ENCODE measurements at regions not wholly inside any gene's neighbourhood (a gene's known extent, or its start where the extent isn't known, plus 50 kb on each side); places are given as distances from the start of the nearest gene placed in this dataset.

DNA sequence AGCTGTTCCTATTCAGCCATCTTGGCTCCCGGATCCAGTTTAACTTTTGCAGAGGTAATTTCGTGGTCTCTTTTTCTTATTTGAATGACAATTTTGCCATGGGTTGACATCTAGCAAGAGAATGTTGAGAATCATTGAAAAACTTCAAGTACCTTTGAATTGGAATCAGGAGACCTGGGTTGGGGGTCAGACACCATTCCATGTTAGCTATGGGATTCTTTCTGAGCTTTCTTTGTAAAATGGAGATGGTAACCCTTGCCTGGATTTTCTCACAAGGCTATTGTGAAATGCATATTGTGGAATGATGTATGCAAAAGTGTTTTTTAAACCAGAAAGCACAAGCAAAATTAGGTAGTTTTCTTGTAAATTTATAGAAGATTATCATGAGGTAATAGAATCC is 79.1 kb upstream of the HAND2 start:
- no peak overlapping the region for H3K4ac ChIP-seq (replicated peaks; ENCODE audit: insufficient read length, low read depth, low read length)
- H2BK15ac ChIP-seq (ENCODE audit: low read length): no peak overlapping the region
- H2AFZ ChIP-seq (ENCODE audit: low read length): 0 out of 2 replicates have a peak overlapping the region, but pooled peaks have one; percentile 97
- H3K23ac ChIP-seq (ENCODE audit: insufficient read length): no peak overlapping the region
- POLR2A ChIA-PET (ENCODE audit: partially characterized antibody): interaction anchor here (1.1 to 1.3 kb wide), 4 partner anchors 10 to 59 kb away, joined by 3 read pairs; no protein-coding TSS in a partner anchor
- no peak overlapping the region for H3K27ac ChIP-seq (ENCODE audit: low read depth, low read length)
- H3K79me2 ChIP-seq (ENCODE audit: control insufficient read depth in 1 of 2, insufficient read depth in 2 of 2, low read length in 2 of 2): no peaks in the 10 kb centered on the region
- H4K8ac ChIP-seq (ENCODE audit: extremely low read depth, insufficient read depth, low read length): peak overlapping the region; percentile 93; the same call in 1 of the 2 replicates
- H3K9ac ChIP-seq (replicated peaks in 1 of 4; ENCODE audit: extremely low read depth in 1 of 4, low read depth in 3 of 4, low read length in 3 of 4): peak overlapping the region in 1 of 4 experiments; percentile 66; a peak in 2 of 7 replicates
- H3K4me1 ChIP-seq (replicated peaks in 1 of 4; ENCODE audit: control insufficient read depth in 3 of 4, insufficient read depth in 4 of 4, low read length in 3 of 4): no peaks in the 10 kb centered on the region; a peak in 1 of 7 replicates
- peak overlapping the region; percentile 26 to 55 (median 42); a peak in 5 of 8 replicates for H3K4me3 ChIP-seq (ENCODE audit: extremely low read depth in 1 of 4, insufficient read depth in 2 of 4, low read depth in 3 of 4, low read length in 4 of 4)
- no peak overlapping the region for H2BK12ac ChIP-seq (ENCODE audit: low read depth, low read length)
- no peak for DNase-seq (ENCODE audit: low read depth in 1 of 2, low spot score in 2 of 2)
- 89% methylated on average over 2 of the region's 2 CpGs; no CpG with 5 or more reads in 1 of the 2 experiments for WGBS, 2 experiments (ENCODE audit: extremely low coverage in 1 of 2, insufficient coverage in 1 of 2, insufficient read length in 1 of 2, insufficient replicate concordance in 2 of 2, low coverage in 1 of 2, low lambda C conversion rate in 2 of 2, missing lambda C conversion rate in 1 of 2)
- no peak overlapping the region for H3K18ac ChIP-seq (ENCODE audit: extremely low read depth, low read length)
- no peak overlapping the region for H2AK5ac ChIP-seq (ENCODE audit: low read depth, low read length)
- no peaks in the 10 kb centered on the region for H4K20me1 ChIP-seq (replicated peaks in 1 of 2; ENCODE audit: control insufficient read depth in 1 of 2, insufficient read depth in 2 of 2, low read length in 2 of 2)
- H3K79me1 ChIP-seq (ENCODE audit: low read depth, low read length): no peaks in the 10 kb centered on the region
- no peak overlapping the region for H4K91ac ChIP-seq (replicated peaks; ENCODE audit: insufficient read length, low read length)
- CTCF ChIA-PET (ENCODE audit: partially characterized antibody): interaction anchor here (0.6 to 1.7 kb wide), 5 partner anchors 9 to 115 kb away, joined by 3 to 5 read pairs (median 3); no protein-coding TSS in a partner anchor
- H3K27me3 ChIP-seq (replicated peaks in 1 of 4; ENCODE audit: control insufficient read depth in 3 of 4, extremely low read depth in 1 of 4, insufficient read depth in 3 of 4, low read length in 3 of 4): no peaks in the 10 kb centered on the region
- H2BK120ac ChIP-seq (replicated peaks; ENCODE audit: low read depth, low read length): no peak overlapping the region
- H2BK20ac ChIP-seq (ENCODE audit: low read length): no peak overlapping the region
- no peaks in the 10 kb centered on the region for H3K36me3 ChIP-seq (ENCODE audit: control insufficient read depth in 2 of 4, insufficient read depth in 4 of 4, low read length in 3 of 4)
- FAIRE-seq: no peak
- H3K14ac ChIP-seq (ENCODE audit: insufficient read length): no peak overlapping the region
- H3K9me3 ChIP-seq (ENCODE audit: insufficient read depth in 2 of 2, low read depth in 1 of 2, low read length in 1 of 2): no peaks in the 10 kb centered on the region
- H3K4me2 ChIP-seq (ENCODE audit: insufficient read depth in 1 of 2, low read depth in 2 of 2, low read length in 2 of 2): peak overlapping the region; percentile 74 to 77; a peak in 3 of 4 replicates
- no peak overlapping the region for H4K5ac ChIP-seq (ENCODE audit: insufficient read length, low read depth, low read length)
- H2BK5ac ChIP-seq (ENCODE audit: low read depth, low read length): 0 out of 2 replicates have a peak overlapping the region, but pooled peaks have one; percentile 37
- H3K23me2 ChIP-seq (ENCODE audit: low read depth, low read length): no peaks in the 10 kb centered on the region
- H3K56ac ChIP-seq (replicated peaks; ENCODE audit: insufficient read length, low read depth, low read length): no peak overlapping the region
- TF ChIP-seq RBBP5 (IDR thresholded peaks at IDR 0.05; ENCODE audit: borderline replicate concordance, low read depth, low read length): no peak
- TF ChIP-seq, protein P1, sequence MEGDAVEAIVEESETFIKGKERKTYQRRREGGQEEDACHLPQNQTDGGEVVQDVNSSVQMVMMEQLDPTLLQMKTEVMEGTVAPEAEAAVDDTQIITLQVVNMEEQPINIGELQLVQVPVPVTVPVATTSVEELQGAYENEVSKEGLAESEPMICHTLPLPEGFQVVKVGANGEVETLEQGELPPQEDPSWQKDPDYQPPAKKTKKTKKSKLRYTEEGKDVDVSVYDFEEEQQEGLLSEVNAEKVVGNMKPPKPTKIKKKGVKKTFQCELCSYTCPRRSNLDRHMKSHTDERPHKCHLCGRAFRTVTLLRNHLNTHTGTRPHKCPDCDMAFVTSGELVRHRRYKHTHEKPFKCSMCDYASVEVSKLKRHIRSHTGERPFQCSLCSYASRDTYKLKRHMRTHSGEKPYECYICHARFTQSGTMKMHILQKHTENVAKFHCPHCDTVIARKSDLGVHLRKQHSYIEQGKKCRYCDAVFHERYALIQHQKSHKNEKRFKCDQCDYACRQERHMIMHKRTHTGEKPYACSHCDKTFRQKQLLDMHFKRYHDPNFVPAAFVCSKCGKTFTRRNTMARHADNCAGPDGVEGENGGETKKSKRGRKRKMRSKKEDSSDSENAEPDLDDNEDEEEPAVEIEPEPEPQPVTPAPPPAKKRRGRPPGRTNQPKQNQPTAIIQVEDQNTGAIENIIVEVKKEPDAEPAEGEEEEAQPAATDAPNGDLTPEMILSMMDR (IDR thresholded peaks at IDR 0.05; ENCODE audit: control extremely low read depth in 1 of 3, insufficient read depth in 1 of 3, low read depth in 1 of 3, low read length in 3 of 3): no peak
- no peak for TF ChIP-seq SIN3A (conservative IDR thresholded peaks at IDR 0.05 in 1 of 2, IDR thresholded peaks at IDR 0.05 in 1 of 2; ENCODE audit: low read depth in 1 of 2, low read length in 2 of 2)
- TF ChIP-seq MAFK (IDR thresholded peaks at IDR 0.05; ENCODE audit: low read depth, low read length): no peak
- no peak for TF ChIP-seq TAF7 (optimal IDR thresholded peaks at IDR 0.05; ENCODE audit: borderline replicate concordance, low read depth, low read length)
- TF ChIP-seq SIX5 (IDR thresholded peaks at IDR 0.05; ENCODE audit: low read depth, low read length): no peak
- TF ChIP-seq POLR2A (IDR thresholded peaks at IDR 0.05; ENCODE audit: control extremely low read depth in 1 of 2, low read depth in 2 of 2, low read length in 2 of 2): no peak
- TF ChIP-seq TAF1 (IDR thresholded peaks at IDR 0.05; ENCODE audit: low read depth, low read length): no peak
- no peak for TF ChIP-seq GABPA (IDR thresholded peaks at IDR 0.05; ENCODE audit: borderline replicate concordance, insufficient read depth, low read length)
- TF ChIP-seq SP1 (IDR thresholded peaks at IDR 0.05; ENCODE audit: low read depth, low read length): no peak
- TF ChIP-seq HDAC6 (IDR thresholded peaks at IDR 0.05; ENCODE audit: low read depth, low read length): no peak
- TF ChIP-seq JUN (IDR thresholded peaks at IDR 0.05; ENCODE audit: low read depth, low read length): no peak
